Stimulated activated CD4-positive, alpha-beta T cell treated with anti-CD3 and anti-CD28 coated beads, Interleukin-4, amount 100 ng/mL, for 24 hours (primary cell): ENCODE measurements at regions not wholly inside any gene's neighbourhood (a gene's known extent, or its start where the extent isn't known, plus 50 kb on each side); places are given as distances from the start of the nearest gene placed in this dataset.
"Not testable (repeated sequence)": the region's sequence is repeated elsewhere in the genome, so short reads cannot be mapped to it uniquely, and the experiment has no call there.

ENCODE experiments used
- DNase-seq: peaks from one replicate; pipeline ENCODE4 v3.0.0-alpha.2; 2020

GRCh38 chr15:66635817-66636216, 66.2 kb upstream of the SMAD6 start:
- no peak for DNase-seq

- DNase-seq, result not testable (repeated sequence)
Observed at GRCh38 chr15:66637044-66637443, 65.0 kb upstream of the SMAD6 start.

DNA sequence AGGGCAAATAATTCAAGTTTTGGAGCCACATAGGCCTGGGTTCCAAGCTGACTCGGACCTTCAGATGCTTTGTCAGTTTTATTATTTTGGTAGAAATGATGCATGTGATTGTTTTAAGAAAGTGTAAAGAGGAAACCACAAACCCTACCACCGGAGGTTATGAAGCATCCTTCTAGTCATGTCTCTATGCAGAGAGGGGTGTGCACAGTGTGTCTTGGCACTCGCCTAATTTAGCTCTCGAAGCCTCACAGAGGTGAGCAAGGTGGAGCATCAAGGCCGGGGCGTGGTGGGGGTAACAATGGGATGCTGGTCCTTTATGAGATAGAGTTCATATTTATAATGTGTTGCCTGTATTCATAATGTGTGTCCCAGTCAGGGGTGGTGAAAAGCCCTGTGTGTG, 63.7 kb upstream of the SMAD6 start:
- no peak for DNase-seq

GRCh38 chr15:66641485-66642315, 60.3 kb upstream of the SMAD6 start:
- no peak for DNase-seq

DNA sequence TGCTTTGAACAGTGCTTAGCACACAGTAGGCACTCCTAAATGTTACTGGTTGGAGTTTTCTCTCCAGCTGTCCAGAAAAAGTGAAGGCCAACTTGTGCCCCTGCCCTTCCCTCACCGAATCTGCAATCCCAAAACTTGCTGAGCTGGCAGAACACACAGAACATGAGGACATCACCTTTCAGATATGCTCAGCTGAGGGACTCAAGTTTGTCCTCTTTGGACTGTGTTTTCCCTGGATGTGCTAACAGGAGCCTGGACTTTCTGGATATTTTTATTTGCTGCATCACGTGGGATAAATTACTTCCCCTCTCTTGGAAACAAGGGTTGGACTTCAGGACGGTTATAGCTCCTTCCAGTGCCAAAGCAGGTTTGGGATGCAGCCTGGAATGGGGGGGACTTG, 59.5 kb upstream of the SMAD6 start:
- no peak for DNase-seq

GRCh38 chr15:66643033-66643432, 59.0 kb upstream of the SMAD6 start:
- no peak for DNase-seq

DNA sequence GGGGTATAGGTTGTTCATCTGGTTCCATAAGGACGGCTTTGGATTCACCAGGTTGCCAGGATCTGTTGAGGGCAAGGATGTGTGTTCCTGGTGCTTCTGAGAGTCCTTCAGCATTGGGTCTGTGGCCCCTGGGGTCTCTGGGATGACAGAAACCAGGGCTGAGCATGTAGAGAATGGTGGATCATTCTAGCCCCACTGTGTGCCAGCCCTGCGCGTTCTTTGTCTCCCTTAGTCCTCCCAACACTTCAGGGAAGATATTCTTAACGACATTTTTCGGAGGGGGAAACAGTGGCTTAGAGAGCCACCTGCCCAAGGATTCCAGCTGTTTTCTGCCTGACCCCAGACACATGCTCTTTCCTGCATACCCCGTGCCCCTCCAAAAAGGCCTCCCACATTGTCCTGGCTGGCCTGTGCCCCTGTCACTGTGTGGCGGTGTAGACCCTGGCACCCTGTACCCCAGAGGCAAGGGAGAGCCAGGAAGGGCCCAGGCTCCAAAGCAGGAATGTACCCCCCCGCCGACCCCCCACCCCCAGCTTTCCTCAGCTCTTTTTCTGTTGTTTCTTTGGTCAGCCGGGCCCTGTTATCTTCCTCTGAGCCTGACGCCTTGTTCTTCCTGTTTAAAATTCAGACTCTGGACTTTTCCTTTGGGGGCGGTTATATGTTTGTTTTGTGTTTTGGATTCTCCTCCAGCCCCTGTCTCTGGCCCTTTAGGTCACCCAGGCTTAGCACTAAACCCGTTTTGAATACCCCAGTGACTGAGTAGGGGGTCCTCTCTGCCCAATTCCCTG, 57.8 kb upstream of the SMAD6 start:
- DNase-seq, result no peak

DNA sequence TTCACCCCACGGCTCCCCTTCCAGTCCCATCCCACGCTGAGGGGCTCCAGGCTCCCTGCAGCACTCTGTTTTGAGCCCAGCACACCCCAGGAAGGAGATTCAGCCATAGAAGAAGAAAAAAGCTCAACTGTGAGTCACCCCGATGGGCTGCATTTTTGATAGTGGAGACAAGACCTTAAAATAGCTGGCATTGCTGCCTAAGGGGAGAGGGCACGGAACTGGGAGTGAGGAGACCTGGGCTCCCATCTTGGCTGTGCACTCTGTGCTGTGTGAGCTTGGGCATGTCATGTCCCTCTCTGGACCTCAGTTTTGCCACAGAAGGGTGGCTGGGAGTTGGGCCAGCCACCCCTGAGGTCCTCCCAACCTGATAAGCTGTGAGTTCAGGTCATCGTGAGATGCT, 57.2 kb upstream of the SMAD6 start:
- DNase-seq, result no peak

- no peak for DNase-seq
Observed at GRCh38 chr15:66646308-66646707, 55.7 kb upstream of the SMAD6 start.

DNA sequence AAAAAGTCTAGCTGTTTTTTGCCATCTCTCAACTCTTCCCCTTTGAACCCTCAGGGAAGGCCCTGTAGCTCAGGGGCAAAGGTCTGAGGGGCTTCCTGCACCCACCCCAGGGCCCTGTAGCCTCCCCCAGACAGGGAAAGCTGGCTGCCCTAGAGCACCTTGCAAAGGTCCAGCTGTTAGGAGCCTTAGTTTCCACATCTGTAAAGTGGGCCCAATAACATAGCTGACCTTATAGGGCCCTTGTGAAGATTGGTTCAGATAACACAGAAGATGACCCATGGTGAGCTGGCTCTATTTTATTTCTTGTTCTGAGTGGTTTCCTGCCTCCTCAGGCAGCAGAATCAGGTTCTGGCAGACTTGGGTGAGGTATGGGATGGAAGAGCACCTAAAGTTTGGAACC, 55.2 kb upstream of the SMAD6 start:
- DNase-seq, result no peak

- no peak for DNase-seq
Observed at GRCh38 chr15:66647358-66647757, 54.7 kb upstream of the SMAD6 start.

- no peak for DNase-seq
Observed at GRCh38 chr15:66648588-66648987, 53.4 kb upstream of the SMAD6 start.

GRCh38 chr15:66649235-66649984, 52.6 kb upstream of the SMAD6 start:
- DNase-seq, result no peak

- DNase-seq, result no peak
Observed at GRCh38 chr15:66650433-66650832, 51.6 kb upstream of the SMAD6 start.

DNA sequence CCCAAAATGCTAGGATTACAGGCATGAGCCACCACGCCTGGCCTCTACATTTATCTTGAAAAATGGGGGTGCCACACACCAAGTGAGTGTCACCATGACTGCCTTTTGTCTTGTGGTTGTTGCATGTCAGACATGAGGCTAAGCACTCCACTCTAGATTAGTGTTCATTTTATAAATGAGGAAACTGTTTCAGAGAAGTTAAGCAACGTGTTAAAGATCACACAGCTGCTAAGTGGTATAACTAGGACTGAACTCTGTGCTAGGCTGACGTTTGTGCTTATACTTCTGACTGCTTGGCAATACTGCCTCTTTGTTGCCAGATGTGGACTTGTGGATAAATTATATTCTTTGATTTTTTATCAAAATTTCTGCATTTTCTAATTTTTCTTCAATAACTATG, 50.8 kb upstream of the SMAD6 start:
- DNase-seq, result no peak

DNA sequence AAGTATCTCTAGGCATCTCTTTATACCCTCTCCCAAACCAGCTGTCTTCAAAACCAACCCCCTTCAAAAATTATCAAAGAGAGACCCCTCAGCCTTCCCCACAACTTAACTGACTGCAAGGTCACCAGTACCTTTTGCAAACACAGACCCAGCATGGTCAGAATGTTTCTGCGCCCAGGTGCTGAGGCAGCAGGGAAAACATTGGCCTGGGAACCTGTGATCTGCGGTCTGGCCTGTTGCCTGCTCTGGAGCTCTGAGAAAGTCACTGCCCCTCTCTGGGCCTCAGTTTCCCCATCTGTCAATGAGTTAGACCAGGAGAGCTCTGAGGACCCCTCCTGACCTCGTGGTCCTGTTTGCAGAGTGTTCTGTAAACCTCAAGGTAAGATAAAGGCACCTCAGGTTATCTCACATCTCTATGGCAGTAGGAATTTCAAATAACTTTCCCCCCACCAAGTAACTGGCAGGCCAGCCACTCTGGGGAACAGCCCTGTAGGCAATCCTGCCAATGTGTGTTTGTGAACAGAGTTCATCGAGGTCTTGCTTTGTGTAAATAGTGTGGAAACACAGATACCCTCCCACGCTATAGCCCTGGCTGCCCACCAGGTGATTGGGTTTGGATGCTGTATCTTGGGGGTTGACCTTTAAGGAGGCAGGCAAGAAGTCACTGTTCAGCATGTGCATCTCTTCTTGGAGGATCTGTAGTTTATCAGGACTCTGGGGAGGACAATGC, 50.0 kb upstream of the SMAD6 start:
- DNase-seq, result no peak
